A673 (cell line): ENCODE measurements at regions not wholly inside any gene's neighbourhood (a gene's known extent, or its start where the extent isn't known, plus 50 kb on each side); places are given as distances from the start of the nearest gene placed in this dataset.

Source experiments
- BruUV-seq: library from RNA; stranded (reverse); fragments of 400-500 nt; replicated peaks from 2 replicates; lab custom pipeline; 2021; lab: Mats Ljungman, UMichigan
- CTCF ChIA-PET: fragments of 300-600 bp; sonication (Branson Sonifier 250); formaldehyde crosslinking; loops from one replicate; lab custom pipeline; 2022; ENCODE audit warnings: antibody characterized with exemption; lab: Charles Lee
- POLR2A ChIA-PET: fragments of 300-600 bp; sonication (Branson Sonifier 250); formaldehyde crosslinking; loops from one replicate; lab custom pipeline; 2022; ENCODE audit warnings: antibody characterized with exemption; ENCODE audit not compliant: low non-redundant PET; lab: Charles Lee
- DNase-seq: peaks from one replicate; pipeline ENCODE4 v3.0.0-alpha.2; 2015; ENCODE audit warnings: low spot score
- H3K27ac ChIP-seq: fragments of 200-600 bp; sonication (generic); 2 replicates; pipeline ENCODE4 v1.5.1; 2016; ENCODE audit warnings: mixed run types, low read depth, mild to moderate bottlenecking, mixed read lengths, antibody characterized with exemption, low read length; ENCODE audit not compliant: poor library complexity, severe bottlenecking
- H3K27me3 ChIP-seq: fragments of 200-600 bp; sonication (generic); replicated peaks from 2 replicates; pipeline ENCODE4 v1.6.1; 2017; ENCODE audit warnings: mixed run types, low read depth, mild to moderate bottlenecking, mixed read lengths, antibody characterized with exemption, low read length; ENCODE audit not compliant: insufficient read depth, poor library complexity
- H3K36me3 ChIP-seq: fragments of 200-600 bp; sonication (generic); 2 replicates; pipeline ENCODE4 v1.6.1; 2016; ENCODE audit warnings: mixed run types, mild to moderate bottlenecking, mixed read lengths, antibody characterized with exemption, low read length; ENCODE audit not compliant: insufficient read depth, poor library complexity, severe bottlenecking
- H3K4me1 ChIP-seq: fragments of 200-600 bp; sonication (generic); 2 replicates; pipeline ENCODE4 v1.6.1; 2017; ENCODE audit warnings: mixed run types, mild to moderate bottlenecking, mixed read lengths, antibody characterized with exemption, low read length; ENCODE audit not compliant: insufficient read depth, poor library complexity, severe bottlenecking
- H3K4me3 ChIP-seq: fragments of 200-600 bp; sonication (generic); 2 replicates; pipeline ENCODE4 v1.5.1; 2016; ENCODE audit warnings: low read depth, mixed run types, mild to moderate bottlenecking, mixed read lengths, low read length; ENCODE audit not compliant: poor library complexity, severe bottlenecking
- H3K9me3 ChIP-seq: fragments of 200-600 bp; sonication (generic); 2 replicates; pipeline ENCODE4 v1.6.1; 2016; ENCODE audit warnings: mixed run types, low read depth, mild to moderate bottlenecking, mixed read lengths, antibody characterized with exemption, low read length; ENCODE audit not compliant: poor library complexity, severe bottlenecking
- CTCF ChIP-seq: fragments of 300-800, 200-600 bp; sonication (generic); conservative IDR thresholded peaks from 2 replicates; pipeline ENCODE4 v1.5.1; 2017; ENCODE audit warnings: low read depth, mild to moderate bottlenecking, antibody characterized with exemption, low read length, moderate library complexity, mixed read lengths
- EZH2 ChIP-seq: fragments of 200-600 bp; sonication (generic); IDR thresholded peaks from 2 replicates; pipeline ENCODE4 v1.6.1; 2017; ENCODE audit warnings: borderline replicate concordance, low read depth, mild to moderate bottlenecking, mixed read lengths, antibody characterized with exemption, low read length; ENCODE audit not compliant: poor library complexity, severe bottlenecking
- intact Hi-C: fragments of 100-400 bp; cut with micrococcal nuclease; formaldehyde crosslinking; loops from one replicate; pipeline ENCODE4 v1.10.0; 2022; ENCODE audit not compliant: unreplicated experiment

GRCh38 chr9:87054999-87055686 is 107.8 kb upstream of the GAS1 start:
- Histone ChIP-seq H3K4me3 (no peak overlapping the region), H3K27ac (no peak overlapping the region), H3K4me1 (no peaks in the 10 kb centered on the region), H3K27me3 (no peaks in the 10 kb centered on the region), H3K9me3 (no peaks in the 10 kb centered on the region), H3K36me3 (no peaks in the 10 kb centered on the region)
- ChIA-PET POLR2A (no interaction called here), CTCF (no interaction called here)
- DNase-seq: no peak
- no TSS peak for BruUV-seq
- intact Hi-C loops: no loop called here
- no peak for TF ChIP-seq EZH2
- TF ChIP-seq CTCF: no peak

- no peaks in the 10 kb centered on the region for H3K4me1 ChIP-seq
- no TSS peak for BruUV-seq
- CTCF ChIA-PET: no interaction called here
- no peak overlapping the region for H3K4me3 ChIP-seq
- intact Hi-C loops: no loop called here
- TF ChIP-seq EZH2: no peak
- no peak for TF ChIP-seq CTCF
- no peak for DNase-seq
- no peaks in the 10 kb centered on the region for H3K27me3 ChIP-seq
- no peaks in the 10 kb centered on the region for H3K9me3 ChIP-seq
- no peak overlapping the region for H3K27ac ChIP-seq
- POLR2A ChIA-PET: no interaction called here
- no peaks in the 10 kb centered on the region for H3K36me3 ChIP-seq
Observed at GRCh38 chr9:87059772-87060171, 112.5 kb upstream of the GAS1 start.

GRCh38 chr9:87062746-87063145 is 115.4 kb upstream of the GAS1 start:
- CTCF ChIA-PET: no interaction called here

More at GRCh38 chr9:87062746-87063145, 115.4 kb upstream of the GAS1 start:
- Histone ChIP-seq H3K27me3 (no peaks in the 10 kb centered on the region), H3K4me3 (no peak overlapping the region), H3K4me1 (no peaks in the 10 kb centered on the region), H3K36me3 (no peaks in the 10 kb centered on the region), H3K9me3 (no peaks in the 10 kb centered on the region), H3K27ac (no peak overlapping the region)
- DNase-seq: no peak
- no TSS peak for BruUV-seq
- POLR2A ChIA-PET: no interaction called here
- intact Hi-C loops: no loop called here
- no peak for TF ChIP-seq CTCF
- no peak for TF ChIP-seq EZH2
